T-helper 2 cell (primary cell): ENCODE measurements at regions not wholly inside any gene's neighbourhood (a gene's known extent, or its start where the extent isn't known, plus 50 kb on each side); places are given as distances from the start of the nearest gene placed in this dataset.
"Not testable (repeated sequence)": the region's sequence is repeated elsewhere in the genome, so short reads cannot be mapped to it uniquely, and the experiment has no call there.

Source experiments
- DNase-seq, 5 experiments: peaks; one replicate each; pipeline versions ENCODE4 v3.0.0 to v3.0.0-alpha.2; 2012 to 2022

- no peak for DNase-seq
Observed at GRCh38 chr4:1524761-1525160, 118.5 kb upstream of the NKX1-1 start.

- DNase-seq = peak in 1 of 5 experiments; percentile 8
Observed at GRCh38 chr4:1523907-1524636, 117.8 kb upstream of the NKX1-1 start.

GRCh38 chr4:1523506-1523905 lies 117.3 kb upstream of the NKX1-1 start:
- no peak for DNase-seq

- peak in 1 of 5 experiments; percentile 1 for DNase-seq
Observed at GRCh38 chr4:1523033-1523432, 116.8 kb upstream of the NKX1-1 start.

- DNase-seq = no peak
Observed at GRCh38 chr4:1522606-1523005, 116.4 kb upstream of the NKX1-1 start.

GRCh38 chr4:1521821-1522361 lies 115.6 kb upstream of the NKX1-1 start:
- DNase-seq = no peak

GRCh38 chr4:1520795-1521576 lies 114.7 kb upstream of the NKX1-1 start:
- DNase-seq = not testable (repeated sequence)

- no peak for DNase-seq
Observed at GRCh38 chr4:1519787-1520661, 113.8 kb upstream of the NKX1-1 start.

- no peak for DNase-seq
Observed at GRCh38 chr4:1518997-1519700, 112.9 kb upstream of the NKX1-1 start.

GRCh38 chr4:1517592-1518411 lies 111.6 kb upstream of the NKX1-1 start:
- DNase-seq = peak in 1 of 5 experiments; percentile 0

- peak in 1 of 5 experiments; percentile 5 for DNase-seq
Observed at GRCh38 chr4:1516881-1517480, 110.7 kb upstream of the NKX1-1 start.

GRCh38 chr4:1516261-1516660 lies 110.0 kb upstream of the NKX1-1 start:
- no peak for DNase-seq

GRCh38 chr4:1515763-1516162 lies 109.5 kb upstream of the NKX1-1 start:
- no peak for DNase-seq

- no peak for DNase-seq
Observed at GRCh38 chr4:1515156-1515555, 108.9 kb upstream of the NKX1-1 start.

- no peak for DNase-seq
Observed at GRCh38 chr4:1514612-1515011, 108.4 kb upstream of the NKX1-1 start.

- DNase-seq = no peak
Observed at GRCh38 chr4:1513936-1514483, 107.8 kb upstream of the NKX1-1 start.

GRCh38 chr4:1512738-1513660 lies 106.8 kb upstream of the NKX1-1 start:
- peak in 4 of 5 experiments; percentile 26 to 38 (median 34) for DNase-seq

GRCh38 chr4:1512051-1512737 lies 106.0 kb upstream of the NKX1-1 start:
- DNase-seq = no peak
